Karpas-422 (cell line): ENCODE measurements at regions not wholly inside any gene's neighbourhood (a gene's known extent, or its start where the extent isn't known, plus 50 kb on each side); places are given as distances from the start of the nearest gene placed in this dataset. TPM values are rescaled to one million over a fixed set of nuclear protein-coding genes. Genes with fewer than 3 reads are reported as not detected.

Experiments
- DNase-seq: peaks from one replicate; pipeline ENCODE4 v3.0.0-alpha.2; 2015
- H2AFZ ChIP-seq: fragments of 200-600 bp; sonication (generic); 2 replicates; pipeline ENCODE4 v1.6.1; 2014; ENCODE audit warnings: antibody characterized with exemption, low read length, mixed read lengths
- H3K27ac ChIP-seq: fragments of 200-600 bp; sonication (generic); 2 replicates; pipeline ENCODE4 v1.5.1; 2014; ENCODE audit warnings: mild to moderate bottlenecking, low read length, moderate library complexity
- H3K27me3 ChIP-seq: fragments of 200-600 bp; sonication (generic); 2 replicates; pipeline ENCODE4 v1.6.1; 2014; ENCODE audit warnings: low read length, mixed read lengths
- H3K36me3 ChIP-seq: fragments of 200-600 bp; sonication (generic); 2 replicates; pipeline ENCODE4 v1.6.1; 2014; ENCODE audit warnings: low read length, mixed read lengths; ENCODE audit not compliant: insufficient read depth
- H3K4me1 ChIP-seq: fragments of 200-600 bp; sonication (generic); 2 replicates; pipeline ENCODE4 v1.6.1; 2014; ENCODE audit warnings: mild to moderate bottlenecking, low read length, mixed read lengths
- H3K4me2 ChIP-seq: fragments of 200-600 bp; sonication (generic); 2 replicates; pipeline ENCODE4 v1.6.1; 2014; ENCODE audit warnings: low read length, low read depth, mild to moderate bottlenecking; ENCODE audit not compliant: poor library complexity, severe bottlenecking
- H3K4me3 ChIP-seq: fragments of 200-600 bp; sonication (generic); 2 replicates; pipeline ENCODE4 v1.5.1; 2014; ENCODE audit warnings: mild to moderate bottlenecking, antibody characterized with exemption, low read length, mixed read lengths
- H3K79me2 ChIP-seq: fragments of 200-600 bp; sonication (generic); 2 replicates; pipeline ENCODE4 v1.6.1; 2014; ENCODE audit warnings: mild to moderate bottlenecking, low read length, mixed read lengths
- H3K9ac ChIP-seq: fragments of 200-600 bp; sonication (generic); 2 replicates; pipeline ENCODE4 v1.6.0; 2014; ENCODE audit warnings: low read length
- H3K9me2 ChIP-seq: fragments of 200-600 bp; sonication (generic), shearing (Covaris generic); replicated peaks from 2 replicates; pipeline ENCODE4 v1.6.0; 2014; ENCODE audit warnings: mild to moderate bottlenecking, low read length, moderate library complexity; ENCODE audit not compliant: insufficient read depth
- H3K9me3 ChIP-seq: fragments of 300-700, 200-600 bp; sonication (generic); 2 replicates; pipeline ENCODE4 v1.6.1; 2014; ENCODE audit warnings: low read length, mixed read lengths
- H4K20me1 ChIP-seq: fragments of 200-600 bp; sonication (generic); 2 replicates; pipeline ENCODE4 v1.6.1; 2014; ENCODE audit warnings: mild to moderate bottlenecking, antibody characterized with exemption, low read length, low read depth; ENCODE audit not compliant: insufficient read depth
- small RNA-seq: library from RNA; depleted of rRNA; stranded (forward); fragments of <200 nt; gene quantifications from one replicate; pipeline ENCODE3, GENCODE V24; 2014

DNA sequence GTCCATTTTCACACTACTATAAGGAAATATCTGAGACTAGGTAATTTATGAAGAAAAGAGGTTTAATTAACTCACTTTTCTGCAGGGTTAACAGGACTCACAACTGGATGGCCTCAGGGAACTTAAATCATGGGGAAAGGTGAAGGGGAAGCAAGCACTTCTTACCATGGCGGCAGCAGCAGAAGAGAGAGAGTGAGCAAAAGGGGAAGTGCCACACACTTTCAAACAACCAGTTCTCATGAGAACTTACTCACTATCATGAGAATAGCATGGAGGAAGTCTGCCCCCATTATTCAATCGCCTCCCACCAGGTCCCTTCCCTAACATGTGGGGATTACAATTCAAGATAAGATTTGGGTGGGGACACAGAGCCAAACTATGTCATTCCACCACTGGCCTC lies 55.1 kb upstream of the NETO1 start:
- no peak overlapping the region for H3K4me2 ChIP-seq
- no peak overlapping the region for H3K4me3 ChIP-seq
- no peaks in the 10 kb centered on the region for H3K27me3 ChIP-seq
- H3K4me1 ChIP-seq = no peaks in the 10 kb centered on the region
- H4K20me1 ChIP-seq = no peaks in the 10 kb centered on the region
- H3K9me2 ChIP-seq = no peaks in the 10 kb centered on the region
- H2AFZ ChIP-seq = no peak overlapping the region
- H3K9me3 ChIP-seq = peaks cover 73% of the 10 kb centered on the region
- DNase-seq = no peak
- H3K9ac ChIP-seq = no peak overlapping the region
- H3K36me3 ChIP-seq = no peaks in the 10 kb centered on the region
- H3K79me2 ChIP-seq = no peaks in the 10 kb centered on the region
- no peak overlapping the region for H3K27ac ChIP-seq

Small RNA genes in the stretch of these regions (small RNA-seq; reads per million reads assigned to genes)
- not detected for gene RN7SL401P
